PC-3 (cell line): ENCODE measurements at regions not wholly inside any gene's neighbourhood (a gene's known extent, or its start where the extent isn't known, plus 50 kb on each side); places are given as distances from the start of the nearest gene placed in this dataset.

ENCODE experiments used
- CTCF ChIP-seq: fragments of 300-600 bp; sonication (generic); conservative IDR thresholded peaks from 2 replicates; pipeline ENCODE4 v1.5.1; 2017; ENCODE audit warnings: antibody characterized with exemption, low read depth, mild to moderate bottlenecking, low read length
- EZH2phosphoT487 ChIP-seq: fragments of 300-600 bp; sonication (generic); IDR thresholded peaks from 2 replicates; pipeline ENCODE4 v1.6.1; 2018; ENCODE audit warnings: mild to moderate bottlenecking, antibody characterized with exemption, low read length, borderline replicate concordance

GRCh38 chr7:142546452-142546851 is 202.8 kb upstream of the PRSS1 start:
- no peak for TF ChIP-seq CTCF
- no peak for TF ChIP-seq EZH2phosphoT487
